ENCODE measurements at regions not wholly inside any gene's neighbourhood (a gene's known extent, or its start where the extent isn't known, plus 50 kb on each side); places are given as distances from the start of the nearest gene placed in this dataset.

- FAIRE-seq: no peak
- intact Hi-C loops (cut with DNase I): no loop called here
These were observed 186.0 kb upstream of the PLXNA2 start for GRCh38 chr1:208430220-208430619.

GRCh38 chr1:208431721-208432120 lies 187.5 kb upstream of the PLXNA2 start:
- FAIRE-seq (no peak), DNase-seq (no peak)
- Histone ChIP-seq H3K27me3 (ENCODE audit: control insufficient read depth, insufficient read depth, low read length) (no peaks in the 10 kb centered on the region), H3K9me3 (ENCODE audit: control insufficient read depth in 2 of 3, insufficient read depth in 1 of 3, low read length in 3 of 3) (no peaks in the 10 kb centered on the region), H3K9ac (ENCODE audit: low read length in 3 of 3) (no peak overlapping the region), H3K4me3 (ENCODE audit: low read length in 3 of 3) (no peak overlapping the region), H3K27ac (ENCODE audit: low read depth in 2 of 2, low read length in 2 of 2) (no peak overlapping the region), H3K4me1 (ENCODE audit: control insufficient read depth in 2 of 3, insufficient read depth in 2 of 3, low read depth in 1 of 3, low read length in 3 of 3) (no peaks in the 10 kb centered on the region), H3K36me3 (ENCODE audit: control insufficient read depth in 2 of 3, insufficient read depth in 3 of 3, low read length in 3 of 3) (no peaks in the 10 kb centered on the region)
- TF ChIP-seq, protein P1, sequence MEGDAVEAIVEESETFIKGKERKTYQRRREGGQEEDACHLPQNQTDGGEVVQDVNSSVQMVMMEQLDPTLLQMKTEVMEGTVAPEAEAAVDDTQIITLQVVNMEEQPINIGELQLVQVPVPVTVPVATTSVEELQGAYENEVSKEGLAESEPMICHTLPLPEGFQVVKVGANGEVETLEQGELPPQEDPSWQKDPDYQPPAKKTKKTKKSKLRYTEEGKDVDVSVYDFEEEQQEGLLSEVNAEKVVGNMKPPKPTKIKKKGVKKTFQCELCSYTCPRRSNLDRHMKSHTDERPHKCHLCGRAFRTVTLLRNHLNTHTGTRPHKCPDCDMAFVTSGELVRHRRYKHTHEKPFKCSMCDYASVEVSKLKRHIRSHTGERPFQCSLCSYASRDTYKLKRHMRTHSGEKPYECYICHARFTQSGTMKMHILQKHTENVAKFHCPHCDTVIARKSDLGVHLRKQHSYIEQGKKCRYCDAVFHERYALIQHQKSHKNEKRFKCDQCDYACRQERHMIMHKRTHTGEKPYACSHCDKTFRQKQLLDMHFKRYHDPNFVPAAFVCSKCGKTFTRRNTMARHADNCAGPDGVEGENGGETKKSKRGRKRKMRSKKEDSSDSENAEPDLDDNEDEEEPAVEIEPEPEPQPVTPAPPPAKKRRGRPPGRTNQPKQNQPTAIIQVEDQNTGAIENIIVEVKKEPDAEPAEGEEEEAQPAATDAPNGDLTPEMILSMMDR (IDR thresholded peaks at IDR 0.05; ENCODE audit: borderline replicate concordance, extremely low read depth, insufficient read depth): no peak
- intact Hi-C loops (cut with DNase I): no loop called here

More at GRCh38 chr1:208430220-208430619, 186.0 kb upstream of the PLXNA2 start:
- H3K36me3 ChIP-seq (ENCODE audit: control insufficient read depth in 2 of 3, insufficient read depth in 3 of 3, low read length in 3 of 3): no peaks in the 10 kb centered on the region
- TF ChIP-seq, protein P1 (IDR thresholded peaks at IDR 0.05; ENCODE audit: borderline replicate concordance, extremely low read depth, insufficient read depth): no peak
- no peak overlapping the region for H3K4me3 ChIP-seq (ENCODE audit: low read length in 3 of 3)
- no peaks in the 10 kb centered on the region for H3K27me3 ChIP-seq (ENCODE audit: control insufficient read depth, insufficient read depth, low read length)
- no peaks in the 10 kb centered on the region for H3K4me1 ChIP-seq (ENCODE audit: control insufficient read depth in 2 of 3, insufficient read depth in 2 of 3, low read depth in 1 of 3, low read length in 3 of 3)
- H3K27ac ChIP-seq (ENCODE audit: low read depth in 2 of 2, low read length in 2 of 2): no peak overlapping the region
- no peak for DNase-seq
- H3K9ac ChIP-seq (ENCODE audit: low read length in 3 of 3): no peak overlapping the region
- no peaks in the 10 kb centered on the region for H3K9me3 ChIP-seq (ENCODE audit: control insufficient read depth in 2 of 3, insufficient read depth in 1 of 3, low read length in 3 of 3)

GRCh38 chr1:208432346-208432745 lies 188.2 kb upstream of the PLXNA2 start:
- FAIRE-seq: no peak

More at GRCh38 chr1:208432346-208432745, 188.2 kb upstream of the PLXNA2 start:
- H3K4me3 ChIP-seq (ENCODE audit: low read length in 3 of 3): no peak overlapping the region
- H3K9ac ChIP-seq (ENCODE audit: low read length in 3 of 3): no peak overlapping the region
- H3K4me1 ChIP-seq (ENCODE audit: control insufficient read depth in 2 of 3, insufficient read depth in 2 of 3, low read depth in 1 of 3, low read length in 3 of 3): no peaks in the 10 kb centered on the region
- TF ChIP-seq, protein P1 (IDR thresholded peaks at IDR 0.05; ENCODE audit: borderline replicate concordance, extremely low read depth, insufficient read depth): no peak
- H3K27ac ChIP-seq (ENCODE audit: low read depth in 2 of 2, low read length in 2 of 2): no peak overlapping the region
- H3K27me3 ChIP-seq (ENCODE audit: control insufficient read depth, insufficient read depth, low read length): no peaks in the 10 kb centered on the region
- DNase-seq: no peak
- H3K9me3 ChIP-seq (ENCODE audit: control insufficient read depth in 2 of 3, insufficient read depth in 1 of 3, low read length in 3 of 3): no peaks in the 10 kb centered on the region
- no peaks in the 10 kb centered on the region for H3K36me3 ChIP-seq (ENCODE audit: control insufficient read depth in 2 of 3, insufficient read depth in 3 of 3, low read length in 3 of 3)
- intact Hi-C loops (cut with DNase I): no loop called here
